ENCODE measurements at regions not wholly inside any gene's neighbourhood (a gene's known extent, or its start where the extent isn't known, plus 50 kb on each side); places are given as distances from the start of the nearest gene placed in this dataset.

DNA sequence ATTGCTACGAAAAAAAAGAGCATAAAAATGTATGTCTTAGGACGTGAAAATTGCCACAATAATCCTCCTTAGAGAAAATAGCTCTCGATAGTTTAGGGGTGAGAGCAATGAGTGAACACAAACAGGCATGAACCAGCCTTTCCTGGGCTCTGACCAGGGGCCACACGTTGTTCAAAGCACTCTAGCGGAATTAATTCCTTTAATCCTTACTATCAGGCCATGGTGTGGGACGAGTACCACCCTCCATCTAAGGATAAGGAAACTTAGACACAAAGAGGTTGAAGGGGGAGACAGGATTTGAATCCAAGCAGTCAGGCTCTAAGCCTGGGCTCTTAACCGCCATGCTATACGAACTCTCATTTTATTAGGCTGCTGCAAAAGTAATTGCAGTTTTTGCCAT is 81.9 kb upstream of the CACNA2D3 start:
- ATAC-seq (ENCODE audit: low read depth) (no peak), DNase-seq (no peak)
- no peak overlapping the region for H3K27ac Mint-ChIP-seq
- POLR2A ChIA-PET = no interaction called here
- TF ChIP-seq, protein P1, sequence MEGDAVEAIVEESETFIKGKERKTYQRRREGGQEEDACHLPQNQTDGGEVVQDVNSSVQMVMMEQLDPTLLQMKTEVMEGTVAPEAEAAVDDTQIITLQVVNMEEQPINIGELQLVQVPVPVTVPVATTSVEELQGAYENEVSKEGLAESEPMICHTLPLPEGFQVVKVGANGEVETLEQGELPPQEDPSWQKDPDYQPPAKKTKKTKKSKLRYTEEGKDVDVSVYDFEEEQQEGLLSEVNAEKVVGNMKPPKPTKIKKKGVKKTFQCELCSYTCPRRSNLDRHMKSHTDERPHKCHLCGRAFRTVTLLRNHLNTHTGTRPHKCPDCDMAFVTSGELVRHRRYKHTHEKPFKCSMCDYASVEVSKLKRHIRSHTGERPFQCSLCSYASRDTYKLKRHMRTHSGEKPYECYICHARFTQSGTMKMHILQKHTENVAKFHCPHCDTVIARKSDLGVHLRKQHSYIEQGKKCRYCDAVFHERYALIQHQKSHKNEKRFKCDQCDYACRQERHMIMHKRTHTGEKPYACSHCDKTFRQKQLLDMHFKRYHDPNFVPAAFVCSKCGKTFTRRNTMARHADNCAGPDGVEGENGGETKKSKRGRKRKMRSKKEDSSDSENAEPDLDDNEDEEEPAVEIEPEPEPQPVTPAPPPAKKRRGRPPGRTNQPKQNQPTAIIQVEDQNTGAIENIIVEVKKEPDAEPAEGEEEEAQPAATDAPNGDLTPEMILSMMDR (IDR thresholded peaks at IDR 0.05) = no peak
- no peak overlapping the region for H3K4me3 Mint-ChIP-seq
- intact Hi-C loops (cut with micrococcal nuclease) = no loop called here
- no peaks in the 10 kb centered on the region for H3K4me1 Mint-ChIP-seq
- no peaks in the 10 kb centered on the region for H3K36me3 Mint-ChIP-seq (ENCODE audit: low read depth)
- peaks cover 8% of the 10 kb centered on the region for H3K27me3 Mint-ChIP-seq
- no peaks in the 10 kb centered on the region for H3K9me3 Mint-ChIP-seq
- CTCF ChIA-PET = no interaction called here

DNA sequence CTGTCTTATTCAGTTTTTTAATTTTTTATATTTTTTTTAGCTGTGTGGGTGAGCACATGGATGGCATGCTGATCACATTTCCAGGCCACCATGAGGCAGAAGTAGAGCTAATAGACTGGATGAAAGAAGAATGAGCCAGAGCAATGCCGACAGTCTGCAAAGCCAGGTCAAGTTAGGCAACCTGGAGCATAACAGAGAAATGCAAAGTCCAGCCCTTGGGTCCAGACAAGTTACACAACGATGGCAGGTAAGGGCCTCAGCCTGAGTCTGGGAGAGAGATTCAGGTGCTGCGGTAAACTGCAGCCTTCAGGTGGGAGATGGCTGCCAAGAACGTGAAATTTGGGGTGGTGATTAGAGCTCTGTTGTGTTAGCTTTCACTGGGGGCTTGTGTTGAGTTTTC is 84.0 kb upstream of the CACNA2D3 start:
- H3K9me3 Mint-ChIP-seq = no peaks in the 10 kb centered on the region
- TF ChIP-seq, protein P1 (IDR thresholded peaks at IDR 0.05) = no peak
- H3K36me3 Mint-ChIP-seq (ENCODE audit: low read depth) = no peaks in the 10 kb centered on the region
- CTCF ChIA-PET = no interaction called here
- ATAC-seq (ENCODE audit: low read depth) = no peak
- no peak for DNase-seq
- POLR2A ChIA-PET = interaction anchor here (0.7 kb wide), 1 partner anchor 191 kb away, joined by 4 read pairs; no protein-coding TSS in a partner anchor
- H3K27ac Mint-ChIP-seq = no peak overlapping the region
- peaks cover 3% of the 10 kb centered on the region for H3K27me3 Mint-ChIP-seq
- intact Hi-C loops (cut with micrococcal nuclease) = no loop called here
- no peaks in the 10 kb centered on the region for H3K4me1 Mint-ChIP-seq
- H3K4me3 Mint-ChIP-seq = no peak overlapping the region

DNA sequence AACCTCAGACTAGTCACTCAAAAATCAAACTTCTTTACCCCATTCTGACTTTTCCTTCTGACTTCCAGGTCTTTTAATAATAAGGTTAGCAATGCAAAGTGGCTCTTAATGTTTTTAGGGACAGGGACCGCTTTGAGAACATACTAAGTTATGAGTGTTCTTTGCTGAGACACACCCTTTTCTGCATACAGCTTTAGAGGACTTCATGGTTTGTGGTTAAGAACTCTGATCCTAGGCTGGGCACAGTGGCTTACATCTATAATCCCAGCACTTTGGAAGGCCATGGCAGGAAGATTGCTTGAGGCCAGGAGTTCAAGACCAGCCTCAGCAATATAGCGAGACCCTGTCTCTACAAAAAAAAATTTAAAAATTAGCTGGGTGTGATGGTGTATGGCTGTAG is 85.8 kb upstream of the CACNA2D3 start:
- Mint-ChIP-seq H3K36me3 (ENCODE audit: low read depth) (no peaks in the 10 kb centered on the region), H3K4me3 (no peak overlapping the region), H3K9me3 (no peaks in the 10 kb centered on the region), H3K27ac (no peak overlapping the region), H3K27me3 (peaks cover 3% of the 10 kb centered on the region), H3K4me1 (no peaks in the 10 kb centered on the region)
- TF ChIP-seq, protein P1 (IDR thresholded peaks at IDR 0.05) = no peak
- no peak for ATAC-seq (ENCODE audit: low read depth)
- intact Hi-C loops (cut with micrococcal nuclease) = no loop called here
- CTCF ChIA-PET = no interaction called here
- POLR2A ChIA-PET = no interaction called here
- no peak for DNase-seq

DNA sequence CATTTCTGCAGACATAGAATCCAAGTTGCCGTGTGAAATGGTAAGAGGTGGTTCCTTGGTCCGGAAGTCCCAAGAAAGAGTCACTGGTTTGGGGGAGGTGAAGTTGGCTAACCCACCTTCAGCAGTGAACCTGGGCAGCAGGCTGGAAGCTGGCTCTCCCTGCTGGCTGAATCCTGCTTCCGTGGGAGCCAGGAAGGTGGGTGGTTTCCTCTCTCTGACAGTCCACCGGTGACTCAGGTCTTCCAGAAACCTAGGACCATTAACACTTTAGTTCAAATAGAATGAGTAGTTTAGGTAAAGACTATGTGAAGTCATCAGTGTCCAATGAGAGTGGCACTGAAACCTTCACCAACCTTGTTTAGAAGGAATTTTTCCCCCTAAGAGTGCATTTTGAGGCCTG is 87.4 kb upstream of the CACNA2D3 start:
- peaks cover 3% of the 10 kb centered on the region for H3K27me3 Mint-ChIP-seq
- no peak for ATAC-seq (ENCODE audit: low read depth)
- H3K36me3 Mint-ChIP-seq (ENCODE audit: low read depth) = no peaks in the 10 kb centered on the region
- H3K9me3 Mint-ChIP-seq = no peaks in the 10 kb centered on the region
- POLR2A ChIA-PET = no interaction called here
- no peaks in the 10 kb centered on the region for H3K4me1 Mint-ChIP-seq
- no peak overlapping the region for H3K27ac Mint-ChIP-seq
- CTCF ChIA-PET = no interaction called here
- TF ChIP-seq, protein P1 (IDR thresholded peaks at IDR 0.05) = no peak
- intact Hi-C loops (cut with micrococcal nuclease) = no loop called here
- H3K4me3 Mint-ChIP-seq = no peak overlapping the region
- no peak for DNase-seq

DNA sequence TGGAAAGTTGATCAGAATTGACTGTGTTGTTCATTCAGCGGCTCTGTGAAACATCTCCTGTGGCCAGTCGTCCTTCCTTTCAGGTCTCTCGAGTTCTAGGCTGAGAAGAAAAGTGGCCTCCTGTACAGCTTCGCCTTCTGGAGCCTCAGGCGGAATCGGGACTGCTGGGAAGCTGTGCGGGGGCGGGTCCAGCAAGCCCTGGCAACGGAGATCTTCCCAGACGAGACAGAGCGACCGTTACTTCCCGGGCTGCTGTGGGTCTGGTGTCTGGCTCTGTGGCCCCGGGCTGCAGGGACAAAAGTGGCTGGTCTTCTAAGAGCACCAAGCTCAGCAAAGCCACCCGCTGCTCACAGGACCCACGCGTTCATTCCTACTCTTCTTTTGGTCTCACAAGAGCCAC is 88.6 kb upstream of the CACNA2D3 start:
- intact Hi-C loops (cut with micrococcal nuclease) = no loop called here
- Mint-ChIP-seq H3K27ac (no peak overlapping the region), H3K36me3 (ENCODE audit: low read depth) (no peaks in the 10 kb centered on the region), H3K27me3 (peaks cover 3% of the 10 kb centered on the region), H3K4me1 (no peaks in the 10 kb centered on the region), H3K9me3 (no peaks in the 10 kb centered on the region), H3K4me3 (no peak overlapping the region)
- ChIA-PET POLR2A (no interaction called here), CTCF (no interaction called here)
- DNase-seq (no peak), ATAC-seq (ENCODE audit: low read depth) (no peak)
- TF ChIP-seq, protein P1 (IDR thresholded peaks at IDR 0.05) = no peak
